Uterus (tissue), 3 donors: ENCODE measurements at regions not wholly inside any gene's neighbourhood (a gene's known extent, or its start where the extent isn't known, plus 50 kb on each side); places are given as distances from the start of the nearest gene placed in this dataset.

Experiments
- DNase-seq, 2 donors: peaks; one replicate each; pipeline ENCODE4 v3.0.0-alpha.2; 2019 to 2020
- H3K27ac ChIP-seq, 2 donors: fragments of 200-600 bp; sonication (generic); 1 replicate in 1 of 2; 2 replicates in 1 of 2; pipeline ENCODE4 v1.5.1; 2016 to 2018
- H3K27me3 ChIP-seq, 2 donors: fragments of 200-600 bp; sonication (generic); one replicate each; pipeline ENCODE4 v1.5.1; 2018 to 2019; ENCODE audit warnings: control low read depth in 1 of 2
- H3K36me3 ChIP-seq, 2 donors: fragments of 200-600 bp; sonication (generic); one replicate each; pipeline ENCODE4 v1.5.1; 2019; ENCODE audit warnings: control low read depth in 1 of 2
- H3K4me1 ChIP-seq, 2 donors: fragments of 200-600 bp; sonication (generic); one replicate each; pipeline ENCODE4 v1.5.1; 2018 to 2019; ENCODE audit warnings: control low read depth in 1 of 2
- H3K4me3 ChIP-seq, 2 donors: fragments of 200-600 bp; sonication (generic); 1 replicate in 1 of 2; 2 replicates in 1 of 2; pipeline ENCODE4 v1.5.1; 2018 to 2019; ENCODE audit warnings: mild to moderate bottlenecking in 1 of 2
- H3K9me3 ChIP-seq, 2 donors: fragments of 200-600 bp; sonication (generic); one replicate each; pipeline ENCODE4 v1.5.1; 2019; ENCODE audit warnings: control low read depth in 1 of 2
- CTCF ChIP-seq, 4 experiments: fragments of 200-600 bp in 2 of 4; fragments of 450-650 bp in 2 of 4; sonication (generic) in 2 of 4; IDR thresholded peaks; one replicate each; pipeline ENCODE4 v1.5.1; 2016 to 2019; ENCODE audit warnings: antibody characterized with exemption in 4 of 4, mild to moderate bottlenecking in 2 of 4, moderate library complexity in 1 of 4
- POLR2A ChIP-seq, 2 donors: fragments of 450-650 bp; IDR thresholded peaks; one replicate each; pipeline ENCODE4 v1.6.1; 2016; ENCODE audit warnings: antibody characterized with exemption in 2 of 2, mild to moderate bottlenecking in 1 of 2, moderate library complexity in 1 of 2
- intact Hi-C: fragments of 100-400 bp; cut with DNase I; formaldehyde crosslinking; loops from one replicate; pipeline ENCODE4 v1.15.1; 2023; ENCODE audit warnings: low total_unique reads
- donor health status: DM: yes; HTN: yes; CAD: no.

GRCh38 chr2:239696559-239697207 lies 295.9 kb upstream of the HDAC4 start:
- Histone ChIP-seq H3K27me3 (no peaks in the 10 kb centered on the region), H3K9me3 (no peaks in the 10 kb centered on the region), H3K27ac (no peak overlapping the region), H3K4me1 (no peaks in the 10 kb centered on the region), H3K36me3 (no peaks in the 10 kb centered on the region), H3K4me3 (no peak overlapping the region)
- TF ChIP-seq CTCF (IDR thresholded peaks at IDR 0.05) = no peak
- no peak for DNase-seq
- intact Hi-C loops = no loop called here

- intact Hi-C loops = no loop called here
- DNase-seq = no peak
- Histone ChIP-seq H3K27me3 (no peaks in the 10 kb centered on the region), H3K36me3 (no peaks in the 10 kb centered on the region), H3K4me1 (no peaks in the 10 kb centered on the region), H3K27ac (no peak overlapping the region), H3K9me3 (no peaks in the 10 kb centered on the region), H3K4me3 (no peak overlapping the region)
- TF ChIP-seq POLR2A (IDR thresholded peaks at IDR 0.05) (no peak), CTCF (IDR thresholded peaks at IDR 0.05) (no peak)
Measured at GRCh38 chr2:239695728-239696240, 295.0 kb upstream of the HDAC4 start.

- Histone ChIP-seq H3K36me3 (no peaks in the 10 kb centered on the region), H3K27me3 (no peaks in the 10 kb centered on the region), H3K9me3 (no peaks in the 10 kb centered on the region), H3K4me3 (no peak overlapping the region), H3K27ac (no peak overlapping the region), H3K4me1 (no peaks in the 10 kb centered on the region)
- TF ChIP-seq CTCF (IDR thresholded peaks at IDR 0.05) = no peak
- TF ChIP-seq POLR2A (IDR thresholded peaks at IDR 0.05) = no peak
- DNase-seq = no peak
- intact Hi-C loops = no loop called here
Measured at GRCh38 chr2:239695106-239695727, 294.4 kb upstream of the HDAC4 start.

- intact Hi-C loops = no loop called here
- no peak for DNase-seq
Measured at GRCh38 chr2:239694487-239694886, 293.7 kb upstream of the HDAC4 start.

More at GRCh38 chr2:239694487-239694886, 293.7 kb upstream of the HDAC4 start:
- no peaks in the 10 kb centered on the region for H3K4me1 ChIP-seq
- no peak overlapping the region for H3K27ac ChIP-seq
- H3K9me3 ChIP-seq = no peaks in the 10 kb centered on the region
- H3K36me3 ChIP-seq = no peaks in the 10 kb centered on the region
- no peak overlapping the region for H3K4me3 ChIP-seq
- no peaks in the 10 kb centered on the region for H3K27me3 ChIP-seq
- TF ChIP-seq CTCF (IDR thresholded peaks at IDR 0.05) = no peak
- no peak for TF ChIP-seq POLR2A (IDR thresholded peaks at IDR 0.05)
